HepG2 (cell line): ENCODE measurements at regions not wholly inside any gene's neighbourhood (a gene's known extent, or its start where the extent isn't known, plus 50 kb on each side); places are given as distances from the start of the nearest gene placed in this dataset.

Experiments used
- ATAC-seq: fragments of 200-7000 bp; cut with Tn5 transposase; 3 replicates; pipeline ENCODE4 v1.9.1; 2020; ENCODE audit warnings: mild to moderate bottlenecking, moderate library complexity
- BruUV-seq: library from RNA; stranded (reverse); fragments of 400-500 nt; replicated peaks from 2 replicates; lab custom pipeline; 2021; lab: Mats Ljungman, UMichigan
- CTCF ChIA-PET: fragments of 300-600 bp; formaldehyde crosslinking; extraction: SDS; loops from one replicate; lab custom pipeline; 2021; ENCODE audit warnings: low total read pairs, inconsistent platforms, low intra/inter-chr PET ratio; lab: Yijun Ruan, JAX
- POLR2A ChIA-PET: fragments of 350-600 bp; sonication (Branson Sonifier 250); formaldehyde crosslinking; loops from one replicate; lab custom pipeline; 2020; ENCODE audit warnings: antibody characterized with exemption, inconsistent platforms; lab: Yijun Ruan, JAX
- DNase-seq: peaks from one replicate; pipeline ENCODE4 v3.0.0-alpha.2; 2015; ENCODE audit warnings: low spot score
- FAIRE-seq: peaks from 3 replicates; lab custom pipeline; 2011; peaks lifted over from hg19 to GRCh38; lab: Jason Lieb, UNC
- H2AFZ ChIP-seq: one replicate; pipeline ENCODE4 v1.6.1; 2011; ENCODE audit warnings: low read length, inconsistent platforms
- H3K27ac ChIP-seq: fragments of 300-600 bp; 3 replicates; pipeline ENCODE4 v1.8.0; 2011; ENCODE audit warnings: mixed run types, mild to moderate bottlenecking, mixed read lengths, low read length, inconsistent platforms; ENCODE audit not compliant: insufficient read depth; ENCODE audit errors: extremely low read length
- H3K27me3 ChIP-seq, 2 experiments: fragments of 200-600 bp in 1 of 2; 2 replicates in 1 of 2; 3 replicates in 1 of 2; pipeline versions ENCODE4 v1.6.0 to v1.8.0; 2011; ENCODE audit warnings: low read length in 2 of 2, mild to moderate bottlenecking in 2 of 2, moderate library complexity in 2 of 2, inconsistent platforms in 1 of 2; ENCODE audit not compliant: insufficient read depth in 2 of 2, control insufficient read depth in 1 of 2
- H3K36me3 ChIP-seq, 2 experiments: fragments of 200-600 bp in 1 of 2; replicated peaks in 1 of 2; 2 replicates in 1 of 2; 3 replicates in 1 of 2; pipeline versions ENCODE4 v1.5.1 to v1.8.0; 2011; ENCODE audit warnings: low read length in 2 of 2, inconsistent platforms in 1 of 2; ENCODE audit not compliant: insufficient read depth in 2 of 2, control insufficient read depth in 1 of 2
- H3K4me1 ChIP-seq: 2 replicates; pipeline ENCODE4 v1.5.1; 2012; ENCODE audit warnings: low read length, inconsistent platforms; ENCODE audit not compliant: insufficient read depth
- H3K4me2 ChIP-seq: 2 replicates; pipeline ENCODE4 v1.6.0; 2011; ENCODE audit warnings: low read depth, low read length, inconsistent platforms
- H3K4me3 ChIP-seq, 3 experiments: fragments of 200-600 bp in 1 of 3; sonication (generic), shearing (Covaris generic) in 1 of 3; replicated peaks in 1 of 3; 2 replicates each; pipeline ENCODE4 v1.5.1; 2011 to 2016; ENCODE audit warnings: low read length in 3 of 3, inconsistent platforms in 2 of 3, low read depth in 2 of 3, mild to moderate bottlenecking in 2 of 3, control low read depth in 1 of 3, mixed read lengths in 1 of 3; ENCODE audit not compliant: insufficient read depth in 1 of 3
- H3K79me2 ChIP-seq: one replicate; pipeline ENCODE4 v1.6.1; 2011; ENCODE audit warnings: low read length, inconsistent platforms; ENCODE audit not compliant: insufficient read depth
- H3K9ac ChIP-seq: 2 replicates; pipeline ENCODE4 v1.6.0; 2011; ENCODE audit warnings: mild to moderate bottlenecking, low read depth, low read length, inconsistent platforms; ENCODE audit not compliant: insufficient read depth
- H3K9me3 ChIP-seq: 2 replicates; pipeline ENCODE4 v1.5.1; 2012; ENCODE audit warnings: mild to moderate bottlenecking, low read length
- H4K20me1 ChIP-seq: 2 replicates; pipeline ENCODE4 v1.6.0; 2011; ENCODE audit warnings: inconsistent platforms, mild to moderate bottlenecking, low read length, moderate library complexity; ENCODE audit not compliant: insufficient read depth
- MAFF ChIP-seq: IDR thresholded peaks from 2 replicates; pipeline ENCODE4 v1.6.1; 2011; ENCODE audit warnings: low read depth, low read length, improper control_type of control experiment
- MAFK ChIP-seq, 2 experiments: IDR thresholded peaks in 1 of 2; conservative IDR thresholded peaks in 1 of 2; 2 replicates each; pipeline ENCODE4 v1.6.1; 2011; ENCODE audit warnings: improper control_type of control experiment in 2 of 2, low read length in 2 of 2
- NCOA1 ChIP-seq: sonication (generic); formaldehyde crosslinking; IDR thresholded peaks from 2 replicates; pipeline ENCODE4 v1.9.0; 2021; ENCODE audit warnings: missing genetic modification reagents
- REXO4 ChIP-seq: sonication (generic); formaldehyde crosslinking; IDR thresholded peaks from 2 replicates; pipeline ENCODE4 v1.8.0; 2022; ENCODE audit warnings: missing genetic modification reagents, mild to moderate bottlenecking, borderline replicate concordance
- SNAI1 ChIP-seq: sonication (generic); formaldehyde crosslinking; IDR thresholded peaks from 2 replicates; pipeline ENCODE4 v1.5.0; 2020; ENCODE audit warnings: mild to moderate bottlenecking, missing genetic modification reagents, borderline replicate concordance
- WGBS: methylation state at CpG from one replicate; pipeline ENCODE4 v1.1.6; 2017; ENCODE audit warnings: low lambda C conversion rate; 5-methylcytosine and 5-hydroxymethylcytosine counted together
- in situ Hi-C: cut with HindIII; loops from 2 replicates; pipeline ENCODE4 v1.10.0; 2017; ENCODE audit warnings: low pct_unique_long_range_greater_than_20kb; ENCODE audit not compliant: extremely low pct_ligation_motif_present
- intact Hi-C: fragments of 100-400 bp; cut with micrococcal nuclease; formaldehyde crosslinking; loops from one replicate; pipeline ENCODE4 v1.10.0; 2022; ENCODE audit not compliant: unreplicated experiment

- H3K4me2 ChIP-seq: no peak overlapping the region
- H3K27ac ChIP-seq: no peak overlapping the region
- WGBS: 20% methylated on average over 3 of the region's 3 CpGs
- H3K4me1 ChIP-seq: no peaks in the 10 kb centered on the region
- no peak overlapping the region for H3K9ac ChIP-seq
- in situ Hi-C loops (no loop called here), intact Hi-C loops (no loop called here)
- H3K36me3 ChIP-seq: no peaks in the 10 kb centered on the region
- H3K9me3 ChIP-seq: no peaks in the 10 kb centered on the region
- H3K79me2 ChIP-seq: no peaks in the 10 kb centered on the region
- no peak overlapping the region for H3K4me3 ChIP-seq
- no peaks in the 10 kb centered on the region for H3K27me3 ChIP-seq
- FAIRE-seq: no peak
- ATAC-seq: no peak
- no TSS peak for BruUV-seq
- POLR2A ChIA-PET: no interaction called here
- no peak for DNase-seq
- TF ChIP-seq SNAI1 (no peak), MAFF (peak; percentile 76), MAFK (conservative IDR thresholded peaks at IDR 0.05 in 1 of 2, IDR thresholded peaks at IDR 0.05 in 1 of 2; ENCODE audit: low read length in 2 of 2) (peak; percentile 78 to 87)
- CTCF ChIA-PET: no interaction called here
- H4K20me1 ChIP-seq: no peaks in the 10 kb centered on the region
- no peak overlapping the region for H2AFZ ChIP-seq
These were observed 717.7 kb downstream of the GBE1 start for GRCh38 chr3:81043660-81044199.

DNA sequence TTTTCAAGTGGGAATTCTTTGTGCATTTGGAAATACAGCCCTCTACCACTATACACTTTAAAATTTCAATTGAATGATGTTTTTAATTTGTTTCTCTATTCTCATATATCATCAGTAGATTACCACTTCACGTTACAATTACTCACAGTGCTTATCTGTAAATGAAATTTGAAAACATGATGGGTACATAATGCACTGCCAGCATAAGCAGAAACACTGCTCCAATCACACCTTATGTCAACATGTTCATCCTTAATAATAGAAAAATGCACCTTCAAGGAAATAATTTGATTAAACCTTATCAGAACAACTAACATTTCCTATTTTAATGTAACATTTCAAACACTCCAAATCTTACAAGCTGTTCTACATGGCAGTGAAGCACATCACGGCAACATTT lies 718.4 kb downstream of the GBE1 start:
- Histone ChIP-seq H3K4me3 (no peak overlapping the region), H2AFZ (no peak overlapping the region)
- in situ Hi-C loops: no loop called here

More for the DNA sequence above, 718.4 kb downstream of the GBE1 start:
- TF ChIP-seq REXO4 (CRISPR knock-in tag): no peak
- no peak for TF ChIP-seq NCOA1 (CRISPR knock-in tag)
- no peak for DNase-seq
- Histone ChIP-seq H3K9ac (no peak overlapping the region), H3K27me3 (no peaks in the 10 kb centered on the region), H3K79me2 (no peaks in the 10 kb centered on the region), H3K4me2 (no peak overlapping the region), H3K27ac (no peak overlapping the region), H3K9me3 (no peaks in the 10 kb centered on the region), H3K4me1 (no peaks in the 10 kb centered on the region), H4K20me1 (no peaks in the 10 kb centered on the region), H3K36me3 (no peaks in the 10 kb centered on the region)
- ChIA-PET POLR2A (no interaction called here), CTCF (no interaction called here)
- no peak for FAIRE-seq
- ATAC-seq: no peak
- intact Hi-C loops: no loop called here
- 43% methylated on average over 2 of the region's 2 CpGs for WGBS
- no TSS peak for BruUV-seq
